ENCODE measurements at regions not wholly inside any gene's neighbourhood (a gene's known extent, or its start where the extent isn't known, plus 50 kb on each side); places are given as distances from the start of the nearest gene placed in this dataset.

DNA sequence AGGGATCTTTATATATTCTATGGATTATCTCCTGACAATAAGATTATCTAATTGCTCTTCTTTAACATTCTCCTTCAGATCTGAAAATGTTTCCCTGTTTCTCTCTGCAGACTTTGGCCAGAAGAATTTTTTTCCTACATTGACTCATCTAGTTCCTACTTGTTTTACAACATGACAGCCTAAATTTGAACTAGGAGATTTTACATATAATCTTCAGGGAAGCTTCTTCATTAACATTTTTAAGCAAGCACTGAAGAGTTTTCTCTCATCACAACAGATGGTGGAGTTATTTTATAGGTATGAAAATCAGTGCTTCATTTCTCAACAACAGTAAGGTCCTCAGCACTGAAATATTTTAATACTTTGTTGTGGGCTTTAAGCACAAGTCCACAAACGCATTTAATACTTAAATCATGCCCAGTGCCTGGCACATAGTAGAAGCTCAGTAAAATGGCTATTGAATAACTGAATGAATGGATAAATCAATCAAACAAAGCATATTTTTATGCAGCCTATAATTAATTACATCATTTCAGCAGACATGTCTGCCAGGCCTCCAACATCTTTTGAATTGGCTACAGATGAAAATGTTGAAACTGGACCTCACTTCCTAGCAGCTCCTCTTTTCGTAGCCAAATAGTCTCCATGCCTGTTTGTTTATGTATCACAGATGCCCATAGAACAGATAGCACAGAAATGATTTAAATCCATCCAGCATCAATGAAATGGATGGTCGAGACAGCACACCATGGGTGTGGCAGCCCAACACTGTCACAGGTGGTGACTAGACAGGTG, 117.3 kb upstream of the POU2AF2 start:
- H3K27me3 Mint-ChIP-seq (ENCODE audit: low read depth) = no peaks in the 10 kb centered on the region; the same call in 1 of the 2 replicates
- DNase-seq (ENCODE audit: low spot score) (no peak), ATAC-seq (no peak)
- POLR2A ChIA-PET = no interaction called here
- no peak overlapping the region for H3K4me3 Mint-ChIP-seq
- H3K4me1 Mint-ChIP-seq = no peaks in the 10 kb centered on the region
- H3K27ac Mint-ChIP-seq = no peak overlapping the region
- CTCF ChIA-PET = no interaction called here
- peaks cover 8% of the 10 kb centered on the region for H3K9me3 Mint-ChIP-seq
- H3K36me3 Mint-ChIP-seq = no peaks in the 10 kb centered on the region
- no peak for TF ChIP-seq ZNF232 (CRISPR knock-in tag; IDR thresholded peaks at IDR 0.05)
- TF ChIP-seq, protein P1, sequence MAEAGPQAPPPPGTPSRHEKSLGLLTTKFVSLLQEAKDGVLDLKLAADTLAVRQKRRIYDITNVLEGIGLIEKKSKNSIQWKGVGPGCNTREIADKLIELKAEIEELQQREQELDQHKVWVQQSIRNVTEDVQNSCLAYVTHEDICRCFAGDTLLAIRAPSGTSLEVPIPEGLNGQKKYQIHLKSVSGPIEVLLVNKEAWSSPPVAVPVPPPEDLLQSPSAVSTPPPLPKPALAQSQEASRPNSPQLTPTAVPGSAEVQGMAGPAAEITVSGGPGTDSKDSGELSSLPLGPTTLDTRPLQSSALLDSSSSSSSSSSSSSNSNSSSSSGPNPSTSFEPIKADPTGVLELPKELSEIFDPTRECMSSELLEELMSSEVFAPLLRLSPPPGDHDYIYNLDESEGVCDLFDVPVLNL (CRISPR knock-in tag; IDR thresholded peaks at IDR 0.05; ENCODE audit: borderline replicate concordance, low read depth) = no peak
- no peak for TF ChIP-seq TEAD4 (CRISPR knock-in tag; IDR thresholded peaks at IDR 0.05)
- TF ChIP-seq, protein P2, sequence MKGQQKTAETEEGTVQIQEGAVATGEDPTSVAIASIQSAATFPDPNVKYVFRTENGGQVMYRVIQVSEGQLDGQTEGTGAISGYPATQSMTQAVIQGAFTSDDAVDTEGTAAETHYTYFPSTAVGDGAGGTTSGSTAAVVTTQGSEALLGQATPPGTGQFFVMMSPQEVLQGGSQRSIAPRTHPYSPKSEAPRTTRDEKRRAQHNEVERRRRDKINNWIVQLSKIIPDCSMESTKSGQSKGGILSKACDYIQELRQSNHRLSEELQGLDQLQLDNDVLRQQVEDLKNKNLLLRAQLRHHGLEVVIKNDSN (CRISPR knock-in tag; IDR thresholded peaks at IDR 0.05) = no peak
- no peak for TF ChIP-seq PRRX2 (CRISPR knock-in tag; IDR thresholded peaks at IDR 0.05)
- TF ChIP-seq ZNF263 (CRISPR knock-in tag; IDR thresholded peaks at IDR 0.05; ENCODE audit: low read depth) = no peak
- TF ChIP-seq, protein P3, sequence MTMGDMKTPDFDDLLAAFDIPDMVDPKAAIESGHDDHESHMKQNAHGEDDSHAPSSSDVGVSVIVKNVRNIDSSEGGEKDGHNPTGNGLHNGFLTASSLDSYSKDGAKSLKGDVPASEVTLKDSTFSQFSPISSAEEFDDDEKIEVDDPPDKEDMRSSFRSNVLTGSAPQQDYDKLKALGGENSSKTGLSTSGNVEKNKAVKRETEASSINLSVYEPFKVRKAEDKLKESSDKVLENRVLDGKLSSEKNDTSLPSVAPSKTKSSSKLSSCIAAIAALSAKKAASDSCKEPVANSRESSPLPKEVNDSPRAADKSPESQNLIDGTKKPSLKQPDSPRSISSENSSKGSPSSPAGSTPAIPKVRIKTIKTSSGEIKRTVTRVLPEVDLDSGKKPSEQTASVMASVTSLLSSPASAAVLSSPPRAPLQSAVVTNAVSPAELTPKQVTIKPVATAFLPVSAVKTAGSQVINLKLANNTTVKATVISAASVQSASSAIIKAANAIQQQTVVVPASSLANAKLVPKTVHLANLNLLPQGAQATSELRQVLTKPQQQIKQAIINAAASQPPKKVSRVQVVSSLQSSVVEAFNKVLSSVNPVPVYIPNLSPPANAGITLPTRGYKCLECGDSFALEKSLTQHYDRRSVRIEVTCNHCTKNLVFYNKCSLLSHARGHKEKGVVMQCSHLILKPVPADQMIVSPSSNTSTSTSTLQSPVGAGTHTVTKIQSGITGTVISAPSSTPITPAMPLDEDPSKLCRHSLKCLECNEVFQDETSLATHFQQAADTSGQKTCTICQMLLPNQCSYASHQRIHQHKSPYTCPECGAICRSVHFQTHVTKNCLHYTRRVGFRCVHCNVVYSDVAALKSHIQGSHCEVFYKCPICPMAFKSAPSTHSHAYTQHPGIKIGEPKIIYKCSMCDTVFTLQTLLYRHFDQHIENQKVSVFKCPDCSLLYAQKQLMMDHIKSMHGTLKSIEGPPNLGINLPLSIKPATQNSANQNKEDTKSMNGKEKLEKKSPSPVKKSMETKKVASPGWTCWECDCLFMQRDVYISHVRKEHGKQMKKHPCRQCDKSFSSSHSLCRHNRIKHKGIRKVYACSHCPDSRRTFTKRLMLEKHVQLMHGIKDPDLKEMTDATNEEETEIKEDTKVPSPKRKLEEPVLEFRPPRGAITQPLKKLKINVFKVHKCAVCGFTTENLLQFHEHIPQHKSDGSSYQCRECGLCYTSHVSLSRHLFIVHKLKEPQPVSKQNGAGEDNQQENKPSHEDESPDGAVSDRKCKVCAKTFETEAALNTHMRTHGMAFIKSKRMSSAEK (CRISPR knock-in tag; IDR thresholded peaks at IDR 0.05; ENCODE audit: borderline replicate concordance) = no peak
- TF ChIP-seq, protein P4, sequence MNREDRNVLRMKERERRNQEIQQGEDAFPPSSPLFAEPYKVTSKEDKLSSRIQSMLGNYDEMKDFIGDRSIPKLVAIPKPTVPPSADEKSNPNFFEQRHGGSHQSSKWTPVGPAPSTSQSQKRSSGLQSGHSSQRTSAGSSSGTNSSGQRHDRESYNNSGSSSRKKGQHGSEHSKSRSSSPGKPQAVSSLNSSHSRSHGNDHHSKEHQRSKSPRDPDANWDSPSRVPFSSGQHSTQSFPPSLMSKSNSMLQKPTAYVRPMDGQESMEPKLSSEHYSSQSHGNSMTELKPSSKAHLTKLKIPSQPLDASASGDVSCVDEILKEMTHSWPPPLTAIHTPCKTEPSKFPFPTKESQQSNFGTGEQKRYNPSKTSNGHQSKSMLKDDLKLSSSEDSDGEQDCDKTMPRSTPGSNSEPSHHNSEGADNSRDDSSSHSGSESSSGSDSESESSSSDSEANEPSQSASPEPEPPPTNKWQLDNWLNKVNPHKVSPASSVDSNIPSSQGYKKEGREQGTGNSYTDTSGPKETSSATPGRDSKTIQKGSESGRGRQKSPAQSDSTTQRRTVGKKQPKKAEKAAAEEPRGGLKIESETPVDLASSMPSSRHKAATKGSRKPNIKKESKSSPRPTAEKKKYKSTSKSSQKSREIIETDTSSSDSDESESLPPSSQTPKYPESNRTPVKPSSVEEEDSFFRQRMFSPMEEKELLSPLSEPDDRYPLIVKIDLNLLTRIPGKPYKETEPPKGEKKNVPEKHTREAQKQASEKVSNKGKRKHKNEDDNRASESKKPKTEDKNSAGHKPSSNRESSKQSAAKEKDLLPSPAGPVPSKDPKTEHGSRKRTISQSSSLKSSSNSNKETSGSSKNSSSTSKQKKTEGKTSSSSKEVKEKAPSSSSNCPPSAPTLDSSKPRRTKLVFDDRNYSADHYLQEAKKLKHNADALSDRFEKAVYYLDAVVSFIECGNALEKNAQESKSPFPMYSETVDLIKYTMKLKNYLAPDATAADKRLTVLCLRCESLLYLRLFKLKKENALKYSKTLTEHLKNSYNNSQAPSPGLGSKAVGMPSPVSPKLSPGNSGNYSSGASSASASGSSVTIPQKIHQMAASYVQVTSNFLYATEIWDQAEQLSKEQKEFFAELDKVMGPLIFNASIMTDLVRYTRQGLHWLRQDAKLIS (CRISPR knock-in tag; IDR thresholded peaks at IDR 0.05; ENCODE audit: borderline replicate concordance) = no peak
- TF ChIP-seq EMX1 (CRISPR knock-in tag; IDR thresholded peaks at IDR 0.05) = no peak
- TF ChIP-seq SOX15 (CRISPR knock-in tag; IDR thresholded peaks at IDR 0.05) = no peak
- TF ChIP-seq, protein P5, sequence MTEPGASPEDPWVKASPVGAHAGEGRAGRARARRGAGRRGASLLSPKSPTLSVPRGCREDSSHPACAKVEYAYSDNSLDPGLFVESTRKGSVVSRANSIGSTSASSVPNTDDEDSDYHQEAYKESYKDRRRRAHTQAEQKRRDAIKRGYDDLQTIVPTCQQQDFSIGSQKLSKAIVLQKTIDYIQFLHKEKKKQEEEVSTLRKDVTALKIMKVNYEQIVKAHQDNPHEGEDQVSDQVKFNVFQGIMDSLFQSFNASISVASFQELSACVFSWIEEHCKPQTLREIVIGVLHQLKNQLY (CRISPR knock-in tag; IDR thresholded peaks at IDR 0.05) = no peak

DNA sequence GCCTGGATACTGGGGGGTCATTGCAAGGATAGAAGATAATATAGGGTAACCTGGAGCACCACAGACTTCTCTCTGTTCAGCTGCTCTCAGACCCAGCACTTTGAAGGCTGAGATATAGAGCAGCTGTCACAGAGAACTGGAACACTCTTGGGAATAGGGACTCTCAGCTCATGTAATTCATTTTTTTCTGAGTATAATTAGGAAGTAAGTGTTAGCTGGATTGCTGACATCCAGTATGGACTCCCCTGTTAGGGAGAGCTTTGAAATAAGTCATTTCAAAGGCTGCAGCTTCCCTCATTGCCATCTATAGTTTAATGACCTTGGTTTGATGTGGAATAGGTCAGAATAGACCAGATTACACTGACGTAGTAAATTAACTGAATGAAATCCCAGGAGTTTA, 120.8 kb upstream of the POU2AF2 start:
- no peaks in the 10 kb centered on the region for H3K36me3 Mint-ChIP-seq
- no peak overlapping the region for H3K4me3 Mint-ChIP-seq
- H3K4me1 Mint-ChIP-seq = no peaks in the 10 kb centered on the region
- POLR2A ChIA-PET = no interaction called here
- no peak overlapping the region for H3K27ac Mint-ChIP-seq
- CTCF ChIA-PET = no interaction called here
- no peaks in the 10 kb centered on the region for H3K9me3 Mint-ChIP-seq
- no peak for DNase-seq (ENCODE audit: low spot score)
- H3K27me3 Mint-ChIP-seq (ENCODE audit: low read depth) = no peaks in the 10 kb centered on the region; the same call in 1 of the 2 replicates
- TF ChIP-seq CREM (CRISPR knock-in tag; IDR thresholded peaks at IDR 0.05) (no peak), SP1 (CRISPR knock-in tag; conservative IDR thresholded peaks at IDR 0.05) (no peak), FOXP1 (CRISPR knock-in tag; IDR thresholded peaks at IDR 0.05; ENCODE audit: borderline replicate concordance) (no peak), ZNF121 (CRISPR knock-in tag; IDR thresholded peaks at IDR 0.05) (no peak)
- TF ChIP-seq, protein P6, sequence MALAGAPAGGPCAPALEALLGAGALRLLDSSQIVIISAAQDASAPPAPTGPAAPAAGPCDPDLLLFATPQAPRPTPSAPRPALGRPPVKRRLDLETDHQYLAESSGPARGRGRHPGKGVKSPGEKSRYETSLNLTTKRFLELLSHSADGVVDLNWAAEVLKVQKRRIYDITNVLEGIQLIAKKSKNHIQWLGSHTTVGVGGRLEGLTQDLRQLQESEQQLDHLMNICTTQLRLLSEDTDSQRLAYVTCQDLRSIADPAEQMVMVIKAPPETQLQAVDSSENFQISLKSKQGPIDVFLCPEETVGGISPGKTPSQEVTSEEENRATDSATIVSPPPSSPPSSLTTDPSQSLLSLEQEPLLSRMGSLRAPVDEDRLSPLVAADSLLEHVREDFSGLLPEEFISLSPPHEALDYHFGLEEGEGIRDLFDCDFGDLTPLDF (CRISPR knock-in tag; IDR thresholded peaks at IDR 0.05) = no peak
- TF ChIP-seq, protein P7, sequence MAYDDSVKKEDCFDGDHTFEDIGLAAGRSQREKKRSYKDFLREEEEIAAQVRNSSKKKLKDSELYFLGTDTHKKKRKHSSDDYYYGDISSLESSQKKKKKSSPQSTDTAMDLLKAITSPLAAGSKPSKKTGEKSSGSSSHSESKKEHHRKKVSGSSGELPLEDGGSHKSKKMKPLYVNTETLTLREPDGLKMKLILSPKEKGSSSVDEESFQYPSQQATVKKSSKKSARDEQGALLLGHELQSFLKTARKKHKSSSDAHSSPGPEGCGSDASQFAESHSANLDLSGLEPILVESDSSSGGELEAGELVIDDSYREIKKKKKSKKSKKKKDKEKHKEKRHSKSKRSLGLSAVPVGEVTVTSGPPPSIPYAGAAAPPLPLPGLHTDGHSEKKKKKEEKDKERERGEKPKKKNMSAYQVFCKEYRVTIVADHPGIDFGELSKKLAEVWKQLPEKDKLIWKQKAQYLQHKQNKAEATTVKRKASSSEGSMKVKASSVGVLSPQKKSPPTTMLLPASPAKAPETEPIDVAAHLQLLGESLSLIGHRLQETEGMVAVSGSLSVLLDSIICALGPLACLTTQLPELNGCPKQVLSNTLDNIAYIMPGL (CRISPR knock-in tag; IDR thresholded peaks at IDR 0.05) = no peak
- ATAC-seq = no peak
